Ovary (tissue), 3 donors: ENCODE measurements at regions not wholly inside any gene's neighbourhood (a gene's known extent, or its start where the extent isn't known, plus 50 kb on each side); places are given as distances from the start of the nearest gene placed in this dataset.

Experiments used
- POLR2A ChIP-seq: fragments of 450-650 bp; IDR thresholded peaks from one replicate; pipeline ENCODE4 v1.6.1; 2017; ENCODE audit warnings: antibody characterized with exemption, mild to moderate bottlenecking, moderate library complexity
- TF ChIP-seq, protein P1 (sequence below), 3 donors: fragments of 450-650 bp in 2 of 3; fragments of 200-600 bp in 1 of 3; IDR thresholded peaks; one replicate each; pipeline versions ENCODE4 v1.5.1 to v1.8.0; 2016 to 2022; ENCODE audit warnings: antibody characterized with exemption in 3 of 3, mild to moderate bottlenecking in 1 of 3
- donor health status: DM: no; HTN: no; CAD: no.

DNA sequence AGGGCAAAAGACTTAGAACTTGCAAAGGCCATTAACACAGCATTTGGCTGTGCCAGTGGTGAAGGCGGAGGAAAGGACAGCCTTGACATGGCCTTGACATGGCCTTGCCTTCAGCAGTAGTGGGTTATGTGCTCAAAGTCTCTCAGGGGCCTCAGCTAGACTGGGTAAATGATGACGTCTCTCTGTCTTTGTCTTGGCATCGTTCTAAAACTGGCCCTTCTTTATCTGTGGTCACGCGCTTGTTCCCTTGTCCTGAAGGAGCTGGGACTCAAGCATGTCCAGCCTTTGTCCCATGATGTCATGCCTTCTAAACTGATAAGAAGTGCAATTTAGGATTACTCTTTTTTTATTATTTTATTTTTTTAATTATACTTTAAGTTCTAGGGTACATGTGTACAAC, 88.7 kb upstream of the ATP10B start:
- TF ChIP-seq, protein P1, sequence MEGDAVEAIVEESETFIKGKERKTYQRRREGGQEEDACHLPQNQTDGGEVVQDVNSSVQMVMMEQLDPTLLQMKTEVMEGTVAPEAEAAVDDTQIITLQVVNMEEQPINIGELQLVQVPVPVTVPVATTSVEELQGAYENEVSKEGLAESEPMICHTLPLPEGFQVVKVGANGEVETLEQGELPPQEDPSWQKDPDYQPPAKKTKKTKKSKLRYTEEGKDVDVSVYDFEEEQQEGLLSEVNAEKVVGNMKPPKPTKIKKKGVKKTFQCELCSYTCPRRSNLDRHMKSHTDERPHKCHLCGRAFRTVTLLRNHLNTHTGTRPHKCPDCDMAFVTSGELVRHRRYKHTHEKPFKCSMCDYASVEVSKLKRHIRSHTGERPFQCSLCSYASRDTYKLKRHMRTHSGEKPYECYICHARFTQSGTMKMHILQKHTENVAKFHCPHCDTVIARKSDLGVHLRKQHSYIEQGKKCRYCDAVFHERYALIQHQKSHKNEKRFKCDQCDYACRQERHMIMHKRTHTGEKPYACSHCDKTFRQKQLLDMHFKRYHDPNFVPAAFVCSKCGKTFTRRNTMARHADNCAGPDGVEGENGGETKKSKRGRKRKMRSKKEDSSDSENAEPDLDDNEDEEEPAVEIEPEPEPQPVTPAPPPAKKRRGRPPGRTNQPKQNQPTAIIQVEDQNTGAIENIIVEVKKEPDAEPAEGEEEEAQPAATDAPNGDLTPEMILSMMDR (IDR thresholded peaks at IDR 0.05) = no peak
- no peak for TF ChIP-seq POLR2A
